Stomach (tissue), 4 donors: ENCODE measurements at regions not wholly inside any gene's neighbourhood (a gene's known extent, or its start where the extent isn't known, plus 50 kb on each side); places are given as distances from the start of the nearest gene placed in this dataset.

ENCODE experiments used
- POLR2A ChIP-seq, 4 donors: fragments of 450-650 bp; IDR thresholded peaks; one replicate each; pipeline ENCODE4 v1.6.1; 2016; ENCODE audit warnings: antibody characterized with exemption in 4 of 4, control low read depth in 2 of 4, mild to moderate bottlenecking in 1 of 4, moderate library complexity in 1 of 4
- POLR2AphosphoS5 ChIP-seq, 3 donors: sonication (generic); formaldehyde crosslinking; IDR thresholded peaks; one replicate each; pipeline ENCODE4 v1.6.1; 2016; ENCODE audit warnings: antibody characterized with exemption in 3 of 3
- TF ChIP-seq, protein P1 (sequence below), 7 experiments: fragments of 450-650 bp in 4 of 7; fragments of 200-600 bp in 3 of 7; sonication (generic) in 3 of 7; IDR thresholded peaks; one replicate each; pipeline ENCODE4 v1.5.1; 2016 to 2019; ENCODE audit warnings: antibody characterized with exemption in 7 of 7, control low read depth in 2 of 7, mild to moderate bottlenecking in 1 of 7

DNA sequence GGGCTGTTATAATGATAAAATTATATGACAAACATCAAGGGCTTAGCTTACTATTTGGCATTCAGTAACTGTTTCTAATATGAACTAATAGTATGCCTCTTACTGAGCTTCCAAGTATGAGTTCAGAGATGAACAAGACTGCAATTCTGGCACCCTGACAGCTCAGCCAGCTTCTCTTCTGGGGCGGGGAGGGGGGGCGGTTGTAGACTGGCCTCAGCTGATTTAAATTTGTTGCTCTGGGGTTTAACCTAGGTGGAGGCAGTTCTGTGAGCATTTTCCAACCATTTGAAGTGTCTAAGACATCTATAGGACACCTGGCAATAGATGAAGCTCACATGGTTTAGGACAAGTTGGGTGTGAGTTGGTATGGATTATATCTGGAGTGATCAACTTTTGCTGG is 401.9 kb downstream of the QKI start:
- TF ChIP-seq, protein P1, sequence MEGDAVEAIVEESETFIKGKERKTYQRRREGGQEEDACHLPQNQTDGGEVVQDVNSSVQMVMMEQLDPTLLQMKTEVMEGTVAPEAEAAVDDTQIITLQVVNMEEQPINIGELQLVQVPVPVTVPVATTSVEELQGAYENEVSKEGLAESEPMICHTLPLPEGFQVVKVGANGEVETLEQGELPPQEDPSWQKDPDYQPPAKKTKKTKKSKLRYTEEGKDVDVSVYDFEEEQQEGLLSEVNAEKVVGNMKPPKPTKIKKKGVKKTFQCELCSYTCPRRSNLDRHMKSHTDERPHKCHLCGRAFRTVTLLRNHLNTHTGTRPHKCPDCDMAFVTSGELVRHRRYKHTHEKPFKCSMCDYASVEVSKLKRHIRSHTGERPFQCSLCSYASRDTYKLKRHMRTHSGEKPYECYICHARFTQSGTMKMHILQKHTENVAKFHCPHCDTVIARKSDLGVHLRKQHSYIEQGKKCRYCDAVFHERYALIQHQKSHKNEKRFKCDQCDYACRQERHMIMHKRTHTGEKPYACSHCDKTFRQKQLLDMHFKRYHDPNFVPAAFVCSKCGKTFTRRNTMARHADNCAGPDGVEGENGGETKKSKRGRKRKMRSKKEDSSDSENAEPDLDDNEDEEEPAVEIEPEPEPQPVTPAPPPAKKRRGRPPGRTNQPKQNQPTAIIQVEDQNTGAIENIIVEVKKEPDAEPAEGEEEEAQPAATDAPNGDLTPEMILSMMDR (IDR thresholded peaks at IDR 0.05): no peak
- TF ChIP-seq POLR2A (IDR thresholded peaks at IDR 0.05): no peak
- TF ChIP-seq POLR2AphosphoS5 (IDR thresholded peaks at IDR 0.05): no peak
